ENCODE measurements at regions not wholly inside any gene's neighbourhood (a gene's known extent, or its start where the extent isn't known, plus 50 kb on each side); places are given as distances from the start of the nearest gene placed in this dataset.

- no peak for DNase-seq (ENCODE audit: low read depth)
Measured at GRCh38 chr9:77084094-77084493, 64.6 kb downstream of the FOXB2 start.

- DNase-seq (ENCODE audit: low read depth): no peak
Measured at GRCh38 chr9:77085416-77085815, 66.0 kb downstream of the FOXB2 start.

GRCh38 chr9:77087506-77087905 lies 68.1 kb downstream of the FOXB2 start:
- no peak for DNase-seq (ENCODE audit: low read depth)

- DNase-seq (ENCODE audit: low read depth): peak; percentile 34
Measured at GRCh38 chr9:77092536-77092935, 73.1 kb downstream of the FOXB2 start.

- DNase-seq (ENCODE audit: low read depth): no peak
Measured at GRCh38 chr9:77094150-77094549, 74.7 kb downstream of the FOXB2 start.

- no peak for DNase-seq (ENCODE audit: low read depth)
Measured at GRCh38 chr9:77097335-77097734, 77.9 kb downstream of the FOXB2 start.

GRCh38 chr9:77099388-77099787 lies 77.9 kb upstream of the VPS13A start:
- DNase-seq (ENCODE audit: low read depth): peak; percentile 3

GRCh38 chr9:77111408-77111807 lies 65.9 kb upstream of the VPS13A start:
- no peak for DNase-seq (ENCODE audit: low read depth)

GRCh38 chr9:77125665-77126064 lies 51.7 kb upstream of the VPS13A start:
- DNase-seq (ENCODE audit: low read depth): peak; percentile 4

GRCh38 chr9:77127071-77127470 lies 50.3 kb upstream of the VPS13A start:
- no peak for DNase-seq (ENCODE audit: low read depth)

Data from myocyte (in vitro differentiated cells).